Urinary bladder (tissue), 3 donors: ENCODE measurements at regions not wholly inside any gene's neighbourhood (a gene's known extent, or its start where the extent isn't known, plus 50 kb on each side); places are given as distances from the start of the nearest gene placed in this dataset.

Experiments
- DNase-seq: peaks from one replicate; pipeline ENCODE4 v3.0.0-alpha.2; 2015; ENCODE audit errors: extremely low spot score
- H3K27ac ChIP-seq: one replicate; pipeline ENCODE4 v1.5.1; 2013; ENCODE audit warnings: low read depth, mild to moderate bottlenecking, moderate library complexity
- H3K36me3 ChIP-seq: one replicate; pipeline ENCODE4 v1.6.1; 2013; ENCODE audit warnings: mild to moderate bottlenecking, moderate library complexity; ENCODE audit not compliant: insufficient read depth
- H3K4me1 ChIP-seq: one replicate; pipeline ENCODE4 v1.6.1; 2013; ENCODE audit warnings: mild to moderate bottlenecking, moderate library complexity; ENCODE audit not compliant: insufficient read depth
- H3K4me3 ChIP-seq: one replicate; pipeline ENCODE4 v1.5.1; 2013; ENCODE audit warnings: low read depth, low read length
- WGBS: extraction: QIAGEN DNeasy Blood & Tissue Kit; methylation state at CpG from one replicate; pipeline ENCODE4 v1.1.7; 2013; 5-methylcytosine and 5-hydroxymethylcytosine counted together
- donor health status: healthy with polysubstance abuse.
- donor health status: healthy.

GRCh38 chr4:110735686-110736085 lies 112.8 kb upstream of the PITX2 start:
- H3K27ac ChIP-seq = no peak overlapping the region
- no peak for DNase-seq
- no peaks in the 10 kb centered on the region for H3K36me3 ChIP-seq
- H3K4me1 ChIP-seq = no peaks in the 10 kb centered on the region
- 89% methylated on average over 1 of the region's 1 CpG for WGBS
- H3K4me3 ChIP-seq = no peak overlapping the region

GRCh38 chr4:110737931-110738330 lies 115.1 kb upstream of the PITX2 start:
- 91% methylated on average over 3 of the region's 3 CpGs for WGBS
- H3K36me3 ChIP-seq = no peaks in the 10 kb centered on the region
- H3K4me3 ChIP-seq = no peak overlapping the region
- H3K4me1 ChIP-seq = no peaks in the 10 kb centered on the region
- no peak overlapping the region for H3K27ac ChIP-seq
- DNase-seq = no peak

DNA sequence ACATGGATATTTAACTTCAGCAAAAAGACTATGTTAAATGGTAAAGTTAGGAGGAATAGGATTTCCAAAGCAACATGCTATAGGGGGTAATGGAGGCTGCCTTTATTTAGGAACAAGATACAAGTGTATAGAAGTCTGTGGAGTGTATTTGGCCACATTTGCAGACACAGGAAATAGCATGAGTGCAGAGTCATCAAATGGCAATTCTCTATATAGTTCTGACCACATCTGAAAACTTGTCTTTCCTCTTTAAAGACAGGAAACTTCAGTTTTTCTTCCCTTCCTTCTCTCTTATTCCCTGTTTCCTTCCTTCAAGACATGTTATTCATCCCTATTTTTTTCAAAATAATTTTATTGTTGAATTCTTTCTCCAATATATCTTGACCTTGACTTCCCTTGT lies 119.3 kb upstream of the PITX2 start:
- Histone ChIP-seq H3K4me3 (no peak overlapping the region), H3K4me1 (no peaks in the 10 kb centered on the region), H3K27ac (no peak overlapping the region), H3K36me3 (no peaks in the 10 kb centered on the region)
- no peak for DNase-seq

DNA sequence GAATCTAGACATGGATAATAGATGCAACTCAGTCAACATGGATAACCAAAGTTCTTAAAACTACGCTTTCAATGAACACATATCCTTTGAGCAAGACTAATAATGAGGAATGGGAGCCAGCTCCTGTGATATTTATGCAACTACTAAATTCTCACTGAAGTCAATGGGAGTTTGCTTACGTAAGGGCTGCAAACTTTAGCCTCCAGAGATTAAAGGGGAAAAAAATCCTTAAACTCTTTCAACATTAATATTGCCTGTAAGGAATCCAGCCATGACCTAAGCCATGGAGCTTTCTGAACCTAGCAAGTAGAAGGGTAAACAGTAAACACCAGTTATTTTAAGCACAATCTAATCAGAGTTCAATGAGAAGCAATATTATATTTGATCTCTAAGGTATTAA lies 125.2 kb upstream of the PITX2 start:
- Histone ChIP-seq H3K4me1 (no peaks in the 10 kb centered on the region), H3K27ac (no peak overlapping the region), H3K36me3 (no peaks in the 10 kb centered on the region), H3K4me3 (no peak overlapping the region)
- WGBS = 75% methylated on average over 2 of the region's 2 CpGs
- no peak for DNase-seq

DNA sequence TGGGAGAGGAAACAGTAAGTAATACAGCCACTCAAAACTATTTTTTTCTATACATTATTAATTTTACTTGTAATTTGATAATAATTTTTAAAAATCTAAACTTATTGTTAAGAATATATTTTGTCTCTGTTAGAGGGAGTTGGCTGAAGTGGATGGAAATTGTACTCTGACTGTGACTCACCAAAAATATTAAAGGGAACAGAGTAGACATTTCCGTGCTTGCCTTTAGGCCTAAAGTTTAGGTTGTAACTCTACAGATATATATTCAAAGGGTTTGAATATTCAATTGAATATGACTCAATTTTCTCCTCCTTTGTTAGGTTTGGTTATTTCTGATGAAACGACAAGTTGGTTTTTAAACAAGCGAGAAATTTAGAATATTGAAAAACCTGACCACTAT lies 128.3 kb upstream of the PITX2 start:
- Histone ChIP-seq H3K36me3 (no peaks in the 10 kb centered on the region), H3K4me1 (no peaks in the 10 kb centered on the region), H3K27ac (no peak overlapping the region), H3K4me3 (no peak overlapping the region)
- no peak for DNase-seq
- WGBS = 97% methylated on average over 3 of the region's 3 CpGs

- H3K4me3 ChIP-seq = no peak overlapping the region
- WGBS = 80% methylated on average over 2 of the region's 2 CpGs
- H3K4me1 ChIP-seq = no peaks in the 10 kb centered on the region
- H3K27ac ChIP-seq = no peak overlapping the region
- no peak for DNase-seq
- H3K36me3 ChIP-seq = no peaks in the 10 kb centered on the region
These were observed 129.1 kb upstream of the PITX2 start for GRCh38 chr4:110751986-110752385.

- no peaks in the 10 kb centered on the region for H3K36me3 ChIP-seq
- 38% methylated on average over 3 of the region's 3 CpGs for whole genome bisulfite sequencing
These were observed 130.6 kb upstream of the PITX2 start for GRCh38 chr4:110753466-110753865.

GRCh38 chr4:110754716-110755115 lies 131.8 kb upstream of the PITX2 start:
- DNase-seq = no peak
- Histone ChIP-seq H3K27ac (no peak overlapping the region), H3K4me1 (no peaks in the 10 kb centered on the region), H3K36me3 (no peaks in the 10 kb centered on the region), H3K4me3 (no peak overlapping the region)
- WGBS = 82% methylated on average over 2 of the region's 2 CpGs

More at GRCh38 chr4:110753466-110753865, 130.6 kb upstream of the PITX2 start:
- H3K4me1 ChIP-seq = no peaks in the 10 kb centered on the region
- no peak overlapping the region for H3K4me3 ChIP-seq
- no peak for DNase-seq
- H3K27ac ChIP-seq = no peak overlapping the region

DNA sequence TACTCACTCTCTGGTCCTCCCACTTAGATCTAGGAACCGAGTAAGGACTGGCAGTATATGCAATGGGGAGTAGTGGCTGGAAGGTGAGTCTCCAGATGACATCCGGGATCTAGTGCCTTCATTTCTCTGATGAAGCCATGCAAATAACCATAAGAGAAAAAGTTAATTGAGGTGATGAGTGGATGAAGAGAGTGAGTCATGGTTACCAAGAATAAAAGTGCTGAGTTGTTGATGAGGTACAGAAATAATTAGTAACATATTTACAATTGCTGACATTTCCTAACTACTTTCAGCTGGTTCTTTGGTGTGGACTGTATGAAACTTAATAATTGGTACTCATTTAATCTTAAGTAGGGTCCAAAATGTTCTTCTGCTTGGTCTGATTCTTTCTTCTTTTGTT lies 146.7 kb upstream of the PITX2 start:
- DNase-seq = no peak
- 47% methylated on average over 2 of the region's 2 CpGs for WGBS

DNA sequence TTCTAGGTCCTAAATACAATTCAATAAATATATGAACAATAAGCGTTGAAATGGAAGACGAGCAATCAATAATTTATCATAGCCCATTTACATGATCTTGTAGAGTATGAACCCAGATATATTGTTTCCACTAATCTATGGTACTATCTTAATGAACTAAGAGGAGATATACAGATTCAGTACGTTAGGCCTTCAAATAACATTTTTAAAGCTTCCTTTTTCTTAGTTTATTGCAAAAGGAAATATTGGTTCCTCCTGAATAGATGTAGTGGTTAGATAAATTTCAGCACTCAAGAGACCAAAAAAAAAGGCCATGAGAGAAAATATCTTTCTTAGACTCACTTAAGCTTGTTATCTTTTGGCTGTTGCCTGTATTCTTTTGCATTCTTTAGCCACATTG lies 147.5 kb upstream of the PITX2 start:
- Histone ChIP-seq H3K27ac (no peak overlapping the region), H3K36me3 (no peaks in the 10 kb centered on the region), H3K4me1 (no peaks in the 10 kb centered on the region), H3K4me3 (no peak overlapping the region)
- no peak for DNase-seq
- WGBS = 86% methylated on average over 3 of the region's 3 CpGs

More for the DNA sequence above, 146.7 kb upstream of the PITX2 start:
- Histone ChIP-seq H3K4me3 (no peak overlapping the region), H3K27ac (no peak overlapping the region), H3K4me1 (no peaks in the 10 kb centered on the region), H3K36me3 (no peaks in the 10 kb centered on the region)

- no peak for DNase-seq
- WGBS = 86% methylated on average over 2 of the region's 2 CpGs
- Histone ChIP-seq H3K27ac (no peak overlapping the region), H3K4me1 (no peaks in the 10 kb centered on the region), H3K36me3 (no peaks in the 10 kb centered on the region), H3K4me3 (no peak overlapping the region)
These were observed 155.6 kb upstream of the PITX2 start for GRCh38 chr4:110778521-110778920.

GRCh38 chr4:110780538-110780937 lies 157.7 kb upstream of the PITX2 start:
- Histone ChIP-seq H3K4me1 (no peaks in the 10 kb centered on the region), H3K4me3 (no peak overlapping the region), H3K36me3 (no peaks in the 10 kb centered on the region), H3K27ac (no peak overlapping the region)
- 100% methylated on average over 1 of the region's 1 CpG for WGBS
- DNase-seq = no peak

- WGBS = 65% methylated on average over 4 of the region's 4 CpGs
- H3K4me3 ChIP-seq = no peak overlapping the region
- no peak overlapping the region for H3K27ac ChIP-seq
- no peaks in the 10 kb centered on the region for H3K36me3 ChIP-seq
- no peaks in the 10 kb centered on the region for H3K4me1 ChIP-seq
- DNase-seq = no peak
These were observed 159.1 kb upstream of the PITX2 start for GRCh38 chr4:110781944-110782343.

DNA sequence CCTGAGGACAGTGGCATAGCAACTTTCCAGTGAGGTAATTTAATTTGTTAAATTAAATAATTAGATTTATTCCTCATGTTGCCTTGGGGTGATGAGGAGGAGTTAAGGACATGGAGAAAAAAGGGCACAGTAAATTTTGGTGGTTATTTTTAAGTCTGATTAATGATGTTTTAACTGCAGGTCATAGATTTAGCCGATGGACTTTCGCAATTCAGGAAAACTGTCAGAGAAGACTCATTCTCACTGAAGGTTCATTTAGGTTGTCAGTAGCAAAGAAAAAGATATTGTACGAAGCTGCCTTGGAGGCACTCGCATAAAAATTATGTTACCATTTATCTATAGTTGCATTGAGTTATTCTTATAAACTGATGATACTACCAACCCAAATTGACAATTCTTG lies 164.2 kb upstream of the PITX2 start:
- Histone ChIP-seq H3K36me3 (no peaks in the 10 kb centered on the region), H3K4me3 (no peak overlapping the region), H3K27ac (no peak overlapping the region), H3K4me1 (no peaks in the 10 kb centered on the region)
- WGBS = 87% methylated on average over 4 of the region's 4 CpGs
- DNase-seq = no peak

- Histone ChIP-seq H3K27ac (no peak overlapping the region), H3K4me3 (no peak overlapping the region), H3K4me1 (no peaks in the 10 kb centered on the region), H3K36me3 (no peaks in the 10 kb centered on the region)
- no peak for DNase-seq
- 87% methylated on average over 3 of the region's 3 CpGs for WGBS
These were observed 164.8 kb upstream of the PITX2 start for GRCh38 chr4:110787707-110788106.
